ELF-1 (cell line): ENCODE measurements at regions not wholly inside any gene's neighbourhood (a gene's known extent, or its start where the extent isn't known, plus 50 kb on each side); places are given as distances from the start of the nearest gene placed in this dataset.
"Not testable (repeated sequence)": the region's sequence is repeated elsewhere in the genome, so short reads cannot be mapped to it uniquely, and the experiment has no call there.

Source experiments
- DNase-seq: peaks from one replicate; pipeline ENCODE4 v3.0.0-alpha.2; 2016; ENCODE audit warnings: low read depth, low spot score

GRCh38 chr11:39678996-39679395 is 1780.5 kb downstream of the LRRC4C start:
- no peak for DNase-seq

- no peak for DNase-seq
These were observed 1784.3 kb downstream of the LRRC4C start for GRCh38 chr11:39675171-39675570.

GRCh38 chr11:39674761-39675160 is 1784.7 kb downstream of the LRRC4C start:
- DNase-seq = no peak

- no peak for DNase-seq
These were observed 1785.4 kb downstream of the LRRC4C start for GRCh38 chr11:39674024-39674423.

GRCh38 chr11:39668640-39669039 is 1790.8 kb downstream of the LRRC4C start:
- DNase-seq = no peak

- no peak for DNase-seq
These were observed 1795.4 kb downstream of the LRRC4C start for GRCh38 chr11:39664023-39664422.

- DNase-seq = no peak
These were observed 1797.6 kb downstream of the LRRC4C start for GRCh38 chr11:39661890-39662289.

GRCh38 chr11:39651857-39652461 is 1807.5 kb downstream of the LRRC4C start:
- DNase-seq = peak; percentile 7

- DNase-seq = no peak
These were observed 1817.7 kb downstream of the LRRC4C start for GRCh38 chr11:39641751-39642150.

- no peak for DNase-seq
These were observed 1829.1 kb downstream of the LRRC4C start for GRCh38 chr11:39630365-39630764.

- no peak for DNase-seq
These were observed 1831.1 kb downstream of the LRRC4C start for GRCh38 chr11:39628311-39628710.

GRCh38 chr11:39620309-39620708 is 1839.1 kb downstream of the LRRC4C start:
- not testable (repeated sequence) for DNase-seq

- DNase-seq = no peak
These were observed 1841.5 kb downstream of the LRRC4C start for GRCh38 chr11:39617971-39618370.

- DNase-seq = no peak
These were observed 1870.1 kb downstream of the LRRC4C start for GRCh38 chr11:39589391-39589790.

GRCh38 chr11:39586036-39586435 is 1873.4 kb downstream of the LRRC4C start:
- DNase-seq = no peak

- no peak for DNase-seq
These were observed 1888.4 kb downstream of the LRRC4C start for GRCh38 chr11:39571081-39571480.

- no peak for DNase-seq
These were observed 1888.9 kb downstream of the LRRC4C start for GRCh38 chr11:39570526-39570925.

- DNase-seq = no peak
These were observed 1889.7 kb downstream of the LRRC4C start for GRCh38 chr11:39569789-39570188.

- DNase-seq = no peak
These were observed 1917.0 kb downstream of the LRRC4C start for GRCh38 chr11:39542460-39542859.

- DNase-seq = peak; percentile 89
These were observed 1917.5 kb downstream of the LRRC4C start for GRCh38 chr11:39541945-39542351.

- DNase-seq = peak; percentile 6
These were observed 1923.1 kb downstream of the LRRC4C start for GRCh38 chr11:39536323-39536722.
